ENCODE measurements at regions not wholly inside any gene's neighbourhood (a gene's known extent, or its start where the extent isn't known, plus 50 kb on each side); places are given as distances from the start of the nearest gene placed in this dataset.

- H3K4me1 ChIP-seq, result no peaks in the 10 kb centered on the region
These were observed 243.9 kb upstream of the NPY start for GRCh38 chr7:24039991-24040624.

GRCh38 chr7:24042028-24042427 lies 242.0 kb upstream of the NPY start:
- no peak for TF ChIP-seq CTCF (IDR thresholded peaks at IDR 0.05)
- intact Hi-C loops (cut with DNase I; ENCODE audit: low total_unique reads), result no loop called here
- no peaks in the 10 kb centered on the region for H3K4me1 ChIP-seq
- H3K4me3 ChIP-seq, result no peak overlapping the region
- no peaks in the 10 kb centered on the region for H3K36me3 ChIP-seq
- H3K9me3 ChIP-seq, result no peaks in the 10 kb centered on the region
- no peaks in the 10 kb centered on the region for H3K27me3 ChIP-seq
- H3K27ac ChIP-seq, result no peak overlapping the region
- no peak for DNase-seq

More at GRCh38 chr7:24039991-24040624, 243.9 kb upstream of the NPY start:
- Histone ChIP-seq H3K27ac (no peak overlapping the region), H3K27me3 (no peaks in the 10 kb centered on the region), H3K36me3 (no peaks in the 10 kb centered on the region), H3K4me3 (no peak overlapping the region), H3K9me3 (no peaks in the 10 kb centered on the region)
- intact Hi-C loops (cut with DNase I; ENCODE audit: low total_unique reads), result no loop called here
- no peak for TF ChIP-seq CTCF (IDR thresholded peaks at IDR 0.05)
- no peak for DNase-seq

DNA sequence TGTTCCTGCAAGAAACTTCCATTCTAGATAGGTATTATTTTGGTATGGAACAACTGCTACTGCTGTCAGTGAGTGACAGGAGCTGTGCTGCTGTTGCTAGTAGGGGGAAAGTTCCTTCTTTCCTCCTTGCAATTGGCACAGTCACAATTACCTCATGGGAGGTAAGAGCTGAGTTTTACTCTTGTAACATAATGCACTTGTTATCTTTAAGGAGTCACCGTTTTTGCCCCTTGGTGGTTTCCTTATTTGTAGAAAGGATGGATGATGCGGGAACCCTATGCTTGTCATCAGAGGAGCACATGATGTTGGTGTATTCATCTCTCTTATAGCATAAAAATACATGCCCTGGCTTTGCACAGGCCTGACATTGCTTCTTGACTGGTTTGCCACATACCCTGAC lies 234.7 kb upstream of the NPY start:
- no peaks in the 10 kb centered on the region for H3K9me3 ChIP-seq
- DNase-seq, result no peak
- H3K4me3 ChIP-seq, result no peak overlapping the region
- no peaks in the 10 kb centered on the region for H3K4me1 ChIP-seq
- intact Hi-C loops (cut with DNase I; ENCODE audit: low total_unique reads), result no loop called here
- TF ChIP-seq CTCF (IDR thresholded peaks at IDR 0.05), result no peak
- no peaks in the 10 kb centered on the region for H3K36me3 ChIP-seq
- no peaks in the 10 kb centered on the region for H3K27me3 ChIP-seq
- H3K27ac ChIP-seq, result no peak overlapping the region

DNA sequence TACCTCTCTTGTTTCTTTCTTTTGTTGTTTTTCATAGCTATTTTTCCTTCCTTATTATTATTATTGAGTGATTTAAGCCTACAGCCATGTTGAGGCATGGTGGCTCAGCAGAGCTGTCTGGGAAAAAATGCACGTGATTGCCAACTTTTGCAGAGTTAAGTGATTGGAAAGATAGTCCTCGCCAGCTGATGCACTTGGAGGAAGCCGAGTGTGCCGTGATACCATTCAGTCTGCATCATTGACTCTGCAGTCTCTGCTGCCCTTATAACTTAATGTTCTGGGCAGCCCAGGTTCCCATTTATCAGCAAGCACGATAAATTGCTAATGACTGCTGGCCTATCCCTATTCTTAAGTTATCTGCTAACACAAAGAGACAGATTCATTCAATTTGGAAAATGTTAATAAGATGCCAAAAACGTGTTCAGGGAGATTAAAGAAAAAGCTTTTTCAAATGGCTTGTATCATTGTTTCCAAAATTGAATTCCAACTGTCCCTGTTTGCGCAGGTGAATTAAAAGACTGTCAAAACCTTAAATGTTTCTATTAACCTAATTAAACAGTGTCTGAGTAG lies 232.9 kb upstream of the NPY start:
- no peaks in the 10 kb centered on the region for H3K27me3 ChIP-seq
- H3K4me3 ChIP-seq, result no peak overlapping the region
- no peaks in the 10 kb centered on the region for H3K36me3 ChIP-seq
- H3K27ac ChIP-seq, result no peak overlapping the region
- no peak for DNase-seq
- intact Hi-C loops (cut with DNase I; ENCODE audit: low total_unique reads), result no loop called here
- H3K9me3 ChIP-seq, result no peaks in the 10 kb centered on the region
- H3K4me1 ChIP-seq, result no peaks in the 10 kb centered on the region
- no peak for TF ChIP-seq CTCF (IDR thresholded peaks at IDR 0.05)

- H3K4me1 ChIP-seq, result no peaks in the 10 kb centered on the region
- no peaks in the 10 kb centered on the region for H3K9me3 ChIP-seq
- no peak overlapping the region for H3K4me3 ChIP-seq
- H3K27me3 ChIP-seq, result no peaks in the 10 kb centered on the region
- no peaks in the 10 kb centered on the region for H3K36me3 ChIP-seq
- H3K27ac ChIP-seq, result no peak overlapping the region
- intact Hi-C loops (cut with DNase I; ENCODE audit: low total_unique reads), result no loop called here
- no peak for DNase-seq
- TF ChIP-seq CTCF (IDR thresholded peaks at IDR 0.05), result no peak
These were observed 232.3 kb upstream of the NPY start for GRCh38 chr7:24051651-24052050.

All from tibial artery (tissue), 4 donors.